Stimulated activated CD8-positive, alpha-beta memory T cell treated with anti-CD3 and anti-CD28 coated beads, Interleukin-4, amount 100 ng/mL, for 48 hours (primary cell): ENCODE measurements at regions not wholly inside any gene's neighbourhood (a gene's known extent, or its start where the extent isn't known, plus 50 kb on each side); places are given as distances from the start of the nearest gene placed in this dataset.
"Not testable (repeated sequence)": the region's sequence is repeated elsewhere in the genome, so short reads cannot be mapped to it uniquely, and the experiment has no call there.

ENCODE experiments used
- DNase-seq: peaks from one replicate; pipeline ENCODE4 v3.0.0-alpha.2; 2020

DNA sequence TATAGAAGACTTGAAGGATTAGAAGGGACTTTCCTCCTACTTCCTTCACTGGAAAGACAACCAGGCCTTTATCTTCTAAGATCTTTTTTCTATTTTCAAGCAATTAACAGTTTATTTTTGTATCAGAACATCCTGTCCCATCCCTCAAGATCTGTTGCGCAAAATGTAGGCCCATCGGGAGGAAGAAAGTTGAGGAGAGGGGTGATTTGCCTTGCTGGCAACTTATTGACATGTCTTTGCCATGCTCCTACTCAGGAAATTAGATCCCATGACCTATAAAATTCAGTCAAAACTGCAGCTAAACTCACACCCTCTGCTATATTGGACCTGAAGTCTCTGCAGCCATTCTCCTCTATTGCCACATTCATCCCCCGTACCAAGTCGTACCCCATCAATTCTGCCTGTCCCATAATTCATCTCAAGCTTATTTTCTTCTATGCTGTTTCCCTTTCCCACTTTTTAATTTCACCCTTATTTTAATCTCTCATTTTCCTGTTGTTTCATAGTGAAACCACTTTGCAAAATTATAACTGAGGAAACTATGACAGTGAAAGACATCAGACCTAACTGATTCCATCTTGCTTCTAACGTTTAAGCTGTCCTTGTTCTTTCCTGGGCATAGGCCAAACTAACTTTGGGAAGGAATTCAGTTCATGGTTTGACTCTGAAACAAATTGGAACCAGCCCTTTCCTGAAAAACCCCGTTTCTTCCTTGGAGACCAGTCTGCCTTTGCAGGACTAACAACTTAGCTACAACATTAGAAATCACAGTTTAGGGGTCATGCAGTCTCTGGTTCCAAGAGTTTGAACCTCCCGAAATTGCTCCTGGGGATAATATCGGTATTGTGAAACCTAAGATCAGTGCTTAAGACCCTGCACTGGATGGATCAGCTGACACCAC is 195.7 kb upstream of the PTBP2 start:
- no peak for DNase-seq

DNA sequence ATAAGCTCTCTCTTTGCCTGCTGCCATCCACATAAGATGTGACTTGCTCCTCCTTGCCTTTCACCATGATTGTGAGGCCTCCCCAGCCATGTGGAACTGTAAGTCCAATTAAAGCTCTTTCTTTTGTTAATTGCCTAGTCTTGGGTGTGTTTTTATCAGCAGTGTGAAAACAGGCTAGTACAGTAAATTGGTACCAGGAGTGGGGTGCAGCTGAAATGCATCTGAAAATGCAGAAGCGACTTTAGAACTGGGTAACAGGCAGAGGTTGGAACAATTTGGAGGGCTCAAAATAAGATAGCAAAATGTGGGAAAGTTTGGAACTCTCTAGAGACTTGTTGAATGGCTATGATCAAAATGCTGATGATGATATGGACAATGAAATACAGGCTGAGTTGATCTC is 192.9 kb upstream of the PTBP2 start:
- DNase-seq: not testable (repeated sequence)

DNA sequence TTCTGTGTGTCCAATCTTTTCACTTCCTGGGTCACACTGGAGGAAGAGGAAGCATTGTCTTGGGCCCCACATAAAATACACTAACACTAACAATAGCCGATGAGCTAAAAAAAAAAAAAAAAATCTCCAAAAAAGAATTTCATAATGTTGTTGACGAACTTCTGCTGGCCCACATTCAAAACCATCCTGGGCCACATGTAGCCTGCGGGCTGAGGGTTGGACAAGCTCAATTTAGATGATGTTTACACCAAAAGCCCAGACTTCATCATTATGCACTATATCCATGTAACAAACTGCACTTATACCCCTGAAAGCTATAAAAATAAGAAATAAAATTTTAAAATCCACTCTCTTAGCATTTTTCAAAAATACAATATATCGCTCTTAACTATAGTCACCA is 187.8 kb upstream of the PTBP2 start:
- DNase-seq: no peak

DNA sequence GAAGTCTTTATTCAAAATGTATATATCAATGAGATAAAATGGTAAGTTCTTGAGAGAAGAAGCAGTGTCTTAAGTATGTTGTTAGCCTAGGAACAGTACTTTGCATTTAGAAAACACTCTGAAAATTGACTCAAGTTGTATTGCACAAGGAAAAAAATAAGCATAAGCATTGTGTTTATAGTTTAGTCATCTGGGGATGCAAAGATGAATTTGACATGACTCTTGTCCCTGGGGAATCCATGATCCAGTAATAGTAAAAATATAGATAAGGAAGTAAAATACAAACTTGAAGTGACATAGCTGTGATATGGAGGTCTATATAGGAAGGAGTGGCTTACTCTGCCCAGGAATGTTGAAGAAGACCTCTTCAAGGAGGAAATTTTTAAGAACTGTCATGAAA is 185.0 kb upstream of the PTBP2 start:
- no peak for DNase-seq

DNA sequence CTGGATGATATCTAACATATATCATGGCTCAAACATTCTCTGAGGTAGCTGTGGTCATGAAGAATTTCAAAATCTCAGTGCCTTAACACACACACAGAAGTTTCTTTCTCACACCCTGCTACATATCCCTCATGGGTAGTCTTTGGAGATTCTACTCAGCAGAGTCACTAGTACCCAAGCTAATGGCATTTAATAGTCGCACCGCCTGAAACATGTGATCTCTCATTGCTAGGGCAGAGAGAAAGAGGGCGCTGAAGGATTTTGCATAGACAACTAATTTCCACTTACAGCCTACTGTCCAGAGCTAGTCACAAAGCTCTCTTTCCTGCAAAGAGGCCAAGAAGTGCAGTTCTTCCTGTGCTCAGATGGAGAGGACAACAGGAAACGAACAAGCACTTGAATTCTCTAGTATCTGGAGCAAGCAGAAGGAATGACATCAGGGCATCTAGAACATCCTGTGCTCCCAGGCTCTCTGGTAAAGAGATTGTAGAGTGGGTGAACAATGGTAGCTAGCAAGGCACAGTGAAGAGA is 183.4 kb upstream of the PTBP2 start:
- DNase-seq: no peak

DNA sequence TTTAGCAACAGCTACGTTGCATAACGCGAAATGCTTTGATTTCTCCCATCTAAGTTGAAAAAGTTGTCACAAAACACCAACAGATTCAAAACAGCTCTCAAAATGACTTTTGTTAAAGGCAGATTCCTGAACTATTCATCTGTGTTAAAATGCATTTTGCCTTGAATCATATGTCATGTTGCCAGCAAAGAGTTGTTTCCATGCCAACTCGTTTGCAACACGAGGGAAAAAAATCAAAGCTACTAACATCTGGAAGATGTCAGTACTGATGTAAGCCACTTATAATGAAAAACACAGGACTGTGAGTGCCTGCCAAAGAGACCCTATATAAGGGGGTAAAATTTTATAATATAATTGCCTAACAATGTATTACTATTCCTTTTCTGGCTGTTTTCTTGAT is 182.7 kb upstream of the PTBP2 start:
- DNase-seq: no peak

DNA sequence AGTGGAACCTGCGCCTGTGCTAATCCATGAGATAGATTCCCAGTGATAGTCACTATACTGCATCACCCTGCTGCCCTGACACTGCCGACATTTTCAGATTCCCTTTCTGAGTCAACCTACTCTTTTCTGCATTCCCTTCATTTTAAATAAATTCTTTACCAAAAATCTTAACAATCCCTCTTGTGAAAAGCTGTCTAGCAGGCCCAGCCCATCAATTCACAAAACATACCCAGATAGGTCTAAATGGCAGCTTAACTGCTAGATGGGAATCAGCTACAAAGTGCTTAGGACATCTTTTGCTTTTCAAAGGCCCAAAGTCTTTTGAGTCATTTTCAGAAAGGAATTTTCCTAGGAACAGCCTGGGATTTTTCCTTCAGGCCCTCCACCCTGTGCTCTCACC is 180.1 kb upstream of the PTBP2 start:
- DNase-seq: no peak

DNA sequence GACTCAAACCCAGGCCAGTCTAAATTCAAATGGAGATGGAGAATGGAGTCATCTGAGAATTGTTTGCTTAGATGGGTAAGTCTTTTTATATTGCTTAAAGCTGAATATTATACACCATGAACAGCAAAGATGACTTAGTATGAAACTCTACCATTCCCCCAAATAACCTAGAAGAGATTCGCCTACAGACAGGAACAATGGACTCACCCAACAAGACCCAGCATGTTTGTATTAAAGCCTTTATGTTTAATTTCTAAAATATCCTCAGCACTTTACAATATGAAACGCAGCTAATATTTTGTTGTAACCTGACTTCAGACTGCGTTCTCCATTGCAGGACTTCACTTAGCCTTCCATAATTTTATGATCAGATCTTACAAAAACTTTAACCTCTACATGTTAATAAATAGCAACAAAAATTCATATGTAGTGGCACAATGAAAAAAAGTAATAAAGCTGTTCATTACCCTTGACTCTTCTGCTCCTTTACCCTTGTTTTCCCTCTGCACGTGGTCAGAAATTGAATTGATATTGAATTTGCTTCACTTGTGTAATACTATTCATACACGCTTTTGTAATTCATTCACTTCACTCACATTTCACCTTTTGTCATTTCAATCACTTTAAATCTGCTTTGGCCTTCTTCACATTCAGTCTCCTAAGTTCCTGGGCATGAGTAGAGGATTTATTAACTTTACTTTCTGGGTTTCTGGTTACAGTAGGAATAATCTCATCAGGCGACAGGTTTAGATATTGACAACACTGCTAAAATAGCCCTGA is 177.3 kb upstream of the PTBP2 start:
- no peak for DNase-seq

DNA sequence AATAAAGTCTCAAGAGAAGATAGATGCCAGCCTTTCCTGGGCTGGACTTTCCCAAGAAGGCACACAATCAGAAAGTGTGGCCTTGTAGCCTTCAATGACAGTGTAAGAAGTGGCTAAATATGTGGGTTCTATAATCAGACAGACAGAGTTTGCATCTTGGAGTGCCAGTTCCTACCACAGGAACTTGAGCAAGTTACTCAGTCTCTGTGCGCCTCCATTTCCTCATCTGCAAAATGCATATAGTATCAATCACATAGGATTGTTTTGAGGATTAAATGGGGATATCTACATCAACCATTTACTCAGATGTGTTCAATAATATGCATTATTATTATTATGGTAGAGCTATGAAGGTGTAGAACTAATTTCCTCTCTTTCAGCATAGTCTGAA is 176.8 kb upstream of the PTBP2 start:
- DNase-seq: no peak

DNA sequence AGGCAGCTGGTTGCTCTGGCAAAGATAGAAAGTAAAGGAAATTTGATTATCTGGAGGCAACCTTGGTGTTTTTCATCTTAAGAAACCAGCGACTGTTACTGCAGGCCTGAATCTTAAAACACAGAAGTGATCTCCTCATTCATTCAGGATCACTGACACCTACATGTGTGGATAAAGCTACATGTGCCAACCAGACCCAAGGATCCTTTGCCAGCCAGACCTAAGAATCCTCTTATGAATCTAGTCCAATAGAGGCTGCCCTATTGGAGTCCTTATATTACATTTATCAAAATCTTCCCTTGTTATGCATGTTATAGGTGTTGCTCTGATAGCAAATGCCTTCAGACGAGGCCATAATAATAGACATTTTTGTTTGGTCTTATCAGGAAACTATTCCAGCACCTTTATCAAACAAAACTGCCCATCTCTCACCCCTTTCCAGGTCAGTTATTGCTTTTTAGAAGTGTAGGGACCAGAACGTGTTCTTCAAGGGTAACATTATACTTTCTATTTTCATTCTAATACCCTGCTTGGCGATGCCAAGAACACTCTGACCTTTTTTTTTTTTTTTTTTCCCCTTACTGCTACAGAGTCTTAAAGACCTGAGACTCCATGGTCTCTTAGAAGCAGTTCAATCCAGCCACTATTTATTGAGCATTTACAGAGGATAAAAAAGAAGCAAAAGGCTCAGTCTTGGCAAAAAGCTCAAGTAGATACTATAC is 175.5 kb upstream of the PTBP2 start:
- no peak for DNase-seq

DNA sequence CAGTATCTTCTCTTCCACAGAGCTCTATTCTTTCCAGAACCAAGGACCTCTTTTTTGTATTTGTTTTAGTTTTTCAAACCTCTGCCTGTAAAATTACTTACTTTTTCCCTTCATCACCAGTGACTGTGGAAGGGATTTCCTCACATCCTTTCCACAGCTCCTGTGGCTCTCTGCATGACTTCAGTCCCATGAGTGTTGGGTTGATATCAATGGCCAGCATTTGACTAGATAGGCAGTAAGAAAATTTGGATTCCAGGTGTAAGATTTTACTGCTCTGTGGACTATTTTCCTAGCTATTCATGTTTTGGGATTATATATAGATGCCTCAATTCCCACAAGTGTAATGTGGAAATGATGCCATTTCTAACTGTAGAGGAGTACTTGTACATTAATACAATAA is 171.5 kb upstream of the PTBP2 start:
- no peak for DNase-seq

DNA sequence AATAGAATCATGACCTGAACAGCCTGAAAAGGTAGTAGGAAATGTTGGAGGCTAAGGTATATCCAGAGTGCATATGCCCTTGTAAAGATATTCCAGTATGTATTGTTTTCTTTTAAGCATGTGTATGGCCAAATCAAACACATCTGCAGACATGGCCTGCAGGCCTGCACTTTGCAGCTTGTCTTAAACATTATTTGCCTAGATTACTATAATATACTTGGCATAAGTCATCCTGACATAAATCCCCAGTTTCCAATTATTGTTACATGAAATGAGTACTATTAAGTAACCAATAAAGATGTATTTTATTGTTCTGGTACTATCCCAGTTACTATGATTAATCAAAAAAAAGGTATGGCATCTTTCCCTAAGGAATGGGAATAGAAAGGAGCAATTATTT is 169.1 kb upstream of the PTBP2 start:
- no peak for DNase-seq

DNA sequence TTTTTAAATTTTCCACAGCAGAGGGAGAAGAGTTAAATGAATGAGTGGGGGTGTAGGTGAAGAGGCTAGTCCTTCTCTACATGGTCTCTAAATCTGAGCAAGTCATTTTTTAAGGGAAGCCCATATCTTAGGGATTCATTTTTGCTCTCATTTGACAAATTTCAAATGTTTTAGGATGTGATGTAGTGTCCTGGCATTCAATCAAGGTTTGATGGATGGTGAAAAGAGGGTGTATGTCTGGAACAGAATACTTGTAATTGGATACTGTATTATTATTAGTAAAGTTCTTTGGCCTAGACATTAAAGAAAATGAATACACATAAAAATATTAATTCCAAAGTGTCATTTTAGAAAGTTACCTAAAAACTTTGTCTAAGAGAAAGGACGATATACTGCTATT is 167.8 kb upstream of the PTBP2 start:
- no peak for DNase-seq

DNA sequence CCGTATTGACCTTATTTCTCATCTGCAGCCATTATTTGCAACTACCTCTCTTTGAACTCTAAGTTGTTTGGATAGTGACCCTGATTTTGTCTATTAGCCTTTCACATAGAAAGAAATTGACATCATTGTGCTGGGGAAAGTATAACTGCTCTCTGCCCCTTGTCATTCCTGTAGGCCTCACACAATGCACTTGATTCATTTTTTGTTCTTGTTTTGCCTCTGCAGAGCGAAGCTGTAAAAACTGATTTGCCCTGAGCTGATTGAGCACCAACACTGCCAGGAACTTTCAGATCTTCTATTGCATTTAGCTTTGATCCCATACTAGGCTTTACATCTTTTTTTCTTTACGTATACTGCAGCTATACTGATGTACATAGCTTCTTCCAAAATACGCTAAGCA is 167.2 kb upstream of the PTBP2 start:
- no peak for DNase-seq

DNA sequence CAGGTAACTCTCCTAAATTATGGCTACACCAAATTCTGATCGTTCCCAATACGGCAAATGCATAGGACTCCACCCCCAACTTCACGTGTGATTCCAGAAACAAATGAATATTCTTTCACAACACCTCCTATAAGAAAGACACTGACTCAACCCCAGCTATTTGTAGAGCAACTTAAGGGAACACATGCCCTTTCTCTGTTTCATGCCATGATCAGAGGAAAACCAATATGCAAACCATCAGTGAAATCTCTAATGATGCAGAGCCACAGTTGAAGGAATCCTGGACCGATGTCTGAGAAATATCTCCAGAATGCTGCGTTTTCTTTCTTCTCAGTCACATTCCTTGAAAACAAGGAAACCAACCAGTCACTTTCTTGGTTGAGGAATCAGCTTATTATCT is 164.2 kb upstream of the PTBP2 start:
- no peak for DNase-seq

DNA sequence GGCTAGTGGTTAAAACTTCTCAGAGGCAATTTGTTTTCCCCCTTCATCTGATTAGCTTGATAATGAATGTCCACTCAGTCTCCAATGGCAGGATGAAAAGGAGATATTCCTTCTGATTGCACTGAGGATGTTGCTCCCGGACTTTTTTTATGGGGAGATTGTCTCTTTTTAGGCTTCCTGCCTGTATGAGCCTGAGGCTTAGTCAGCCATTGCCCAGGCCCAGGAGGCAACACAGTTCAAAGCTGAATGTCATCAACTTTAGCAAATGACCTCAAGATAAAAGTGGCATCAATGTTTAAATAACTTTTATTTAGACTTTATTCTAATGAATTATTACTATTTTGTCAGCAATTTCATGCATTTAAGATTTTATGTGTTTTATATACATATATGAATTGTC is 162.9 kb upstream of the PTBP2 start:
- DNase-seq: no peak

DNA sequence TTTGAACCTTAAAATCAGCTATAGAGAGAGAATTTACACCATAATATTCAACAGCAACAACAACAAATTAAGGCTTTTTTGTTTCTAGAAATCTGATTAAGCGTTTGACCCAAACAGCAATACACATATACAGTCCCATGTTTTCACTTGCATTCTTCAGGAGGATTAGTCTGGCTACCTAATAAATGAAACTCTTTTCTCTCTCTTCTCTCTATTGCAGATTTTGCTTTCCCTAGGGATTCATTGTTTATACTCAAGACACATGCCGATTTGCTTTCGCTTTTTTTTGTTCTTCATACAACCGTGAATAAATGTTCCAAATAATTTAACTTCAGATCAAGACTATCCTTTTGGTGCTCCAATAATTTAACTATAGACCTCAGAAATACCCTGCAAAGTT is 162.4 kb upstream of the PTBP2 start:
- no peak for DNase-seq

DNA sequence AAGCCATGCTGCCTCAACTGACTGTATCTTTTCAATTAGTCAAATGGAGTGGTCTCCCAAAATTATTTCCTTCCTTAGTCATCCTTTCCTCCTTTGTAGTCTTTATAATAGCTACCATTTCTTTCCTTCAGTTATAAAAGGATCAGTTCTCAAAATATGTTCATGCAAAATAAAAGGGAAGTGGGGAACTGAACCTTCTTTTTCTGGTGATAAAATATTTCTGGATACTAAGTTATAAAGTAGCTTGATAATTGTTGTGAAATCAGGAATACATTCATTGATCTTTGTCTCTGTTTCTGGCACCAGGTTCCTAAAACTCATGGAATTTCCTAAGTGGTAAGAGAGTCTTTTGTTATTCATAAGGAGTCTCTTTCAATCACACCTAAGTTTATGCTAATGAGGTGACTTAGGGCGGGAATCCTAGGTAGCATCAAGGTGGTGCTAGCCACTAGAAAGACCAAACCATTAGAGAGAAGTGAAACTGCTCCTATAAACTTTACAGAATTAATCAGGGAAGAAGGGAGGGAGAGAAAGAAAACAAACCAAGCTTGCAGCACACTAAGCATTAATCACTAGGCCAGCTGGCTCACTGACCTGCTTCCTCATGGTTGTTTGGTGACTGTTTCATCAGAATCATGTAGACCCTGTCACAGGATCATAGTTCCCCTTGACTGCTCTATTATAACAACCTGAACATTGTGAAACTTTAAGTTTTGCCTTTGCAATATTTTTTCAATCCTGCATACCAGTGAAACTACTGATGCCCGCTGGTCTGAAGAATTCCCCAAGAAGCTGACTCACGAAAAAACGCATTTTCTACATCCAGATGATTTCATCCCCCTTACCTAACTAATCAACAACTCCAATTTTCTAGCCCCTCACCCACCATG is 161.6 kb upstream of the PTBP2 start:
- no peak for DNase-seq

DNA sequence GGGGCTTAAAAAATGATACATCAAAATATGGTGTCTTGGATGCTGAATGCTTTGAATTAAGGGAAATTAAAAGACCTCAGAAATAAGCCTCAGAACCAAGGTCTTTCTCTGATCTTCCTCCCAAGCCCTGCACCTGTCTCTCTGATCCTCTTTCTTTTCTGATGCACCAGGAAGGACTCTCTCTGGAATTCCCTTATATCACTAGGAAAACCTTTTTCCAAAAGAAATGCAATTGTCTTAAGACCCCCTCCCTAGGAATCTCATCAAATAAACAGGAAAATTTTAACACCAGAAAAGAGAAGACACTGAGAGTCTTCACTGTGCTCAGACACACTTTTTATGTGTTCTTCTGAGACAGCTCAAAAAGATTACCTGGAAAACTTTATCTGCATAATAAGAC is 159.5 kb upstream of the PTBP2 start:
- DNase-seq: no peak

DNA sequence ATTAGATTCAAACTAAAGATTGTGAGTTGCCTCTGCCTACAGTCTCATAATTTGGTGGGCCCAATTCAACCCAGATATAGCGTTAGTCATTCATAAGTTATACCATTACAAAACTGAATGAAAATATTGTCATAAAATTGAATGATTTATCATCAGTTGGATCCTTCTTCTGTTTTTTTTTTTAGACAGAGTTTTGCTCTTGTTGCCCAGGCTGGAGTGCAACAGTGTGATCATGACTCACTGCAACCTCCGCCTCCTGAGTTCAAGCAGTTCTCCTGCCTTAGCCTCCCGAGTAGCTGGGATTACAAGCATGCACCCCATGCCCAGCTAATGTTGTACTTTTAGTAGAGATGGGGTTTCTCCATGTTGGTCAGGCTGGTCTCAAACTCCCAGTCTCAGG is 157.2 kb upstream of the PTBP2 start:
- not testable (repeated sequence) for DNase-seq

DNA sequence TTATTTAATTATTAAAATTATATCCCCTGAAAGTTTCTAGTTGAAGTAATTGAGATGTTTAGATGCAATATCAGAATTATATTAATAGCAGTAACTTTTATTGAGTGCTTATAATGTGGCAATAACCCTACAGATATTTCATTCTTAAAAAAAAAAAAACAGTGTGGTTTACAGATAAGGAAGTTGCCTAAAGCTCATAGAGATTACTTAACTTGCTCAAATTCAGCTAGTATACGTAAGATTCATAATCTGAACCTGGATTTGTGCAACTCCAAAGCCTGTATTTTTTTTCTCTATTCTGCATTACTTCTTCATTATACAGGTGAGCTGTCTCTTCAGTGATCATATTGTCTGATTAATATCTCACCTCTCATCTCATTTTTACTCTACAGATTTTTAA is 156.0 kb upstream of the PTBP2 start:
- no peak for DNase-seq

DNA sequence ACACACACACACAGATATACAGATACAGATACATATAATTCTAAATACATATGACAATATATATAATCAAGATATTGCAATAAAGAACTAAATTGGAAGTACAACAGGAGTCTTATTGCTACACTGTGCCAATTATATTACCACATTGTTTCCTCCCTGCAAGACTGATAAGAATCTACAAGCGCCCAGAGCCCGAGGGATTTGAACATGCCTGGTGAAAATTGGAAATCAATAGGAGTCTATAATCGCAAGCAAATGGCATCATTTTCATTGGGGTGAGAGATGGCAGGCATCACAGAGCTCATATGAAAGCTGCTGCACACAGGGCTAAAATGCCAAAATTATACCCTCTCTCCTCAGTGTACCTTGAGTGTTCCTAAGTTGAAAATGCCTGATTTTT is 152.9 kb upstream of the PTBP2 start:
- DNase-seq: no peak
